B cell (primary cell): ENCODE measurements at regions not wholly inside any gene's neighbourhood (a gene's known extent, or its start where the extent isn't known, plus 50 kb on each side); places are given as distances from the start of the nearest gene placed in this dataset.

Experiments
- ATAC-seq: fragments of 200-7000 bp; cut with Tn5 transposase; one replicate; pipeline ENCODE4 v1.10.0; 2021; ENCODE audit warnings: low read depth, mild to moderate bottlenecking, moderate number of reproducible peaks, moderate library complexity
- CTCF ChIA-PET: fragments of 350-600 bp; sonication (Branson Sonifier 250); formaldehyde crosslinking; loops from one replicate; lab custom pipeline; 2021; ENCODE audit warnings: antibody characterized with exemption, inconsistent platforms; lab: Charles Lee
- POLR2A ChIA-PET: fragments of 350-600 bp; sonication (Branson Sonifier 250); formaldehyde crosslinking; loops from one replicate; lab custom pipeline; 2021; ENCODE audit warnings: antibody characterized with exemption; lab: Charles Lee
- DNase-seq: peaks from one replicate; pipeline ENCODE4 v3.0.0; 2013
- H2AFZ ChIP-seq: 2 replicates; pipeline ENCODE4 v1.6.1; 2012; ENCODE audit warnings: mild to moderate bottlenecking, low read depth, low read length; ENCODE audit not compliant: insufficient read depth, poor library complexity, severe bottlenecking
- H3K27ac ChIP-seq, 2 donors: 1 replicate in 1 of 2; 2 replicates in 1 of 2; pipeline ENCODE4 v1.5.1; 2012 to 2013; ENCODE audit warnings: low read length in 2 of 2, mild to moderate bottlenecking in 2 of 2, moderate library complexity in 1 of 2
- H3K27me3 ChIP-seq, 4 experiments: fragments of 200-600 bp in 1 of 4; sonication (generic) in 1 of 4; replicated peaks in 1 of 4; 1 replicate in 2 of 4; 2 replicates in 2 of 4; pipeline versions ENCODE4 v1.6.1 to v1.7.0; 2013 to 2016; ENCODE audit warnings: low read length in 3 of 4, mild to moderate bottlenecking in 2 of 4, mixed read lengths in 1 of 4, moderate library complexity in 1 of 4; ENCODE audit not compliant: insufficient read depth in 4 of 4, control insufficient read depth in 3 of 4; ENCODE audit errors: control extremely low read depth in 1 of 4
- H3K36me3 ChIP-seq, 2 experiments: replicated peaks in 1 of 2; 1 replicate in 1 of 2; 2 replicates in 1 of 2; pipeline versions ENCODE4 v1.6.1 to v1.7.1; 2013; ENCODE audit warnings: low read length in 1 of 2; ENCODE audit not compliant: insufficient read depth in 2 of 2, control insufficient read depth in 1 of 2; ENCODE audit errors: control extremely low read depth in 1 of 2, extremely low read depth in 1 of 2
- H3K4me1 ChIP-seq, 2 donors: fragments of 200-600 bp in 1 of 2; sonication (generic) in 1 of 2; 1 replicate in 1 of 2; 2 replicates in 1 of 2; pipeline versions ENCODE4 v1.5.1 to v1.6.1; 2013 to 2017; ENCODE audit warnings: low read length in 2 of 2; ENCODE audit not compliant: control insufficient read depth in 2 of 2, insufficient read depth in 2 of 2
- H3K4me2 ChIP-seq: replicated peaks from 2 replicates; pipeline ENCODE3; 2012; ENCODE audit warnings: mild to moderate bottlenecking, low read depth, low read length; ENCODE audit not compliant: poor library complexity, severe bottlenecking
- H3K4me3 ChIP-seq, 5 experiments: fragments of 200-600 bp in 1 of 5; sonication (generic) in 1 of 5; 1 replicate in 3 of 5; 2 replicates in 2 of 5; pipeline versions ENCODE4 v1.5.1 to v1.7.0; 2011 to 2016; ENCODE audit warnings: low read length in 4 of 5, mild to moderate bottlenecking in 4 of 5, low read depth in 2 of 5, control low read depth in 1 of 5, moderate library complexity in 1 of 5; ENCODE audit not compliant: insufficient read depth in 1 of 5; ENCODE audit errors: control extremely low read depth in 1 of 5, extremely low read depth in 1 of 5
- H3K79me2 ChIP-seq: fragments of 200-600 bp; sonication (generic); one replicate; pipeline ENCODE4 v1.6.0; 2016; ENCODE audit warnings: low read length; ENCODE audit not compliant: control insufficient read depth, insufficient read depth
- H3K9ac ChIP-seq: fragments of 200-600 bp; sonication (generic); 2 replicates; pipeline ENCODE4 v1.6.1; 2017; ENCODE audit warnings: mild to moderate bottlenecking, low read length, moderate library complexity
- H3K9me3 ChIP-seq, 3 donors: one replicate each; pipeline versions ENCODE4 v1.6.1 to v1.7.1; 2013; ENCODE audit warnings: low read length in 2 of 3; ENCODE audit not compliant: control insufficient read depth in 2 of 3, insufficient read depth in 1 of 3; ENCODE audit errors: control extremely low read depth in 1 of 3
- H4K20me1 ChIP-seq: 2 replicates; pipeline ENCODE4 v1.6.0; 2012; ENCODE audit warnings: mild to moderate bottlenecking, low read length; ENCODE audit not compliant: insufficient read depth, control insufficient read depth, poor library complexity, severe bottlenecking
- H3K27ac Mint-ChIP-seq: one replicate; pipeline ENCODE4 v1.8.0; 2021; ENCODE audit warnings: mixed read lengths
- H3K27me3 Mint-ChIP-seq: one replicate; pipeline ENCODE4 v1.8.0; 2021; ENCODE audit warnings: mixed read lengths
- H3K4me1 Mint-ChIP-seq: one replicate; pipeline ENCODE4 v1.8.0; 2021; ENCODE audit warnings: mixed read lengths
- H3K4me3 Mint-ChIP-seq: one replicate; pipeline ENCODE4 v1.8.0; 2021; ENCODE audit warnings: mixed read lengths
- H3K9me3 Mint-ChIP-seq: one replicate; pipeline ENCODE4 v1.8.0; 2022; ENCODE audit warnings: mixed read lengths; ENCODE audit not compliant: insufficient read depth
- CTCF ChIP-seq: fragments of 200-600 bp; IDR thresholded peaks from one replicate; pipeline ENCODE4 v1.8.0; 2022; ENCODE audit warnings: antibody characterized with exemption, mild to moderate bottlenecking
- EZH2 ChIP-seq: IDR thresholded peaks from 2 replicates; pipeline ENCODE4 v1.6.1; 2012; ENCODE audit warnings: borderline replicate concordance, low read depth, mild to moderate bottlenecking, moderate library complexity, low read length; ENCODE audit not compliant: insufficient read depth, poor library complexity, severe bottlenecking
- WGBS: methylation state at CpG from one replicate; pipeline ENCODE4 v1.1.5; 2013; ENCODE audit warnings: missing lambda C conversion rate; ENCODE audit not compliant: insufficient coverage; 5-methylcytosine and 5-hydroxymethylcytosine counted together
- intact Hi-C: fragments of 100-400 bp; cut with micrococcal nuclease; formaldehyde crosslinking; loops from one replicate; pipeline ENCODE4 v1.10.0; 2022

DNA sequence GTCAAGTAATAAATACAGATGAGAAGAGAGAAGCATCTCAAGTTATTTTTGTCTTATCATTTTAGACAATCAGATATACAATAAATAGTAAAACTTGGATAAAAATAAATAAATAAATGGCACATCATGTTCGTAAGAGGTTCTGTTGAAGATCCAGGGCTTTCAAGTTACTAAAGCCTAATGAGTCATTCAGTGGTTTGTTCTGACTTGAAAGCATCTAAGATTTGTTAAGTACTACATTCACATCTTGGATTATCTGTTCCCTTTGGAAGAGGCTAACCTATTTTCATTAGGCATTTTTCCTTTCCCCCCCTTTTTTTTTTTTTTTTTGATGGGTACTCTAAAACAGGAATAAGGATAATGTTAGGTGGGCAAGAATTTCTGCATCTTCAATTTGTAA, 429.3 kb downstream of the PCDH20 start:
- no peaks in the 10 kb centered on the region for H3K4me1 Mint-ChIP-seq
- H3K4me1 ChIP-seq, result no peaks in the 10 kb centered on the region
- H3K36me3 ChIP-seq, result no peaks in the 10 kb centered on the region
- no peaks in the 10 kb centered on the region for H4K20me1 ChIP-seq
- H3K9me3 ChIP-seq, result peaks cover 0 to 9% (median 0%) of the 10 kb centered on the region in 3 donors
- H3K27me3 Mint-ChIP-seq, result no peaks in the 10 kb centered on the region
- ChIA-PET CTCF (no interaction called here), POLR2A (no interaction called here)
- TF ChIP-seq CTCF (no peak), EZH2 (no peak)
- no peak overlapping the region for H3K27ac Mint-ChIP-seq
- H3K27ac ChIP-seq, result no peak overlapping the region
- no peak overlapping the region for H3K4me3 ChIP-seq
- no peak overlapping the region for H3K9ac ChIP-seq
- no peak for ATAC-seq
- H2AFZ ChIP-seq, result no peak overlapping the region
- H3K79me2 ChIP-seq, result no peaks in the 10 kb centered on the region
- no CpG with 5 or more reads among the region's 1 CpG for WGBS
- peaks cover 4% of the 10 kb centered on the region for H3K9me3 Mint-ChIP-seq
- intact Hi-C loops, result no loop called here
- H3K4me2 ChIP-seq, result no peak overlapping the region
- no peak for DNase-seq
- no peak overlapping the region for H3K4me3 Mint-ChIP-seq
- no peaks in the 10 kb centered on the region for H3K27me3 ChIP-seq

DNA sequence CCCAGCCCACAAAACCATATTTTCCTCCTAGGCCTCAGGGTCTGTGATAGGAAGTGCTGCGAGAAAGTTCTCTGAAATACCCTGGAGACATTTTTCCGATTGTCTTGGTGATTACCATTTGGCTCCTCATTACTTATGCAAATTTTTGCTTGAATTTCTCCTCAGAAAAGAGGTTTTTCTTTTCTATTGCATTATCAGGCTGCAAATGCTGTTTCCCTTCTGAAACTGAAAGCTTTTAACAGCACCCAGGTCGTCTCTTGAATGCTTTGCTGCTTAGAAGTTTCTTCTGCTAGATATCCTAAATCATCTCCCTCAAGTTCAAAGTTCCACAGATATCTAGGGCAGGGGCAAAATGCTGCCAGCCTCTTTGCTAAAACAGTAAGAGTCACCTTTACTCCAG, 434.2 kb downstream of the PCDH20 start:
- Histone ChIP-seq H3K4me3 (no peak overlapping the region), H3K36me3 (no peaks in the 10 kb centered on the region), H4K20me1 (no peaks in the 10 kb centered on the region), H2AFZ (no peak overlapping the region), H3K9ac (no peak overlapping the region), H3K79me2 (no peaks in the 10 kb centered on the region), H3K27me3 (no peaks in the 10 kb centered on the region), H3K27ac (no peak overlapping the region), H3K4me1 (no peaks in the 10 kb centered on the region), H3K4me2 (no peak overlapping the region), H3K9me3 (peaks cover 0 to 6% (median 1%) of the 10 kb centered on the region in 3 donors)
- Mint-ChIP-seq H3K4me1 (no peaks in the 10 kb centered on the region), H3K27ac (no peak overlapping the region), H3K27me3 (no peaks in the 10 kb centered on the region), H3K9me3 (peaks cover 4% of the 10 kb centered on the region), H3K4me3 (no peak overlapping the region)
- 100% methylated on average over 1 of the region's 3 CpGs for WGBS
- no peak for ATAC-seq
- intact Hi-C loops, result no loop called here
- no peak for DNase-seq
- POLR2A ChIA-PET, result no interaction called here
- CTCF ChIA-PET, result no interaction called here
- TF ChIP-seq CTCF, result no peak
- no peak for TF ChIP-seq EZH2
